COLO668 (cell line): ENCODE measurements at regions not wholly inside any gene's neighbourhood (a gene's known extent, or its start where the extent isn't known, plus 50 kb on each side); places are given as distances from the start of the nearest gene placed in this dataset.
"Not testable (repeated sequence)": the region's sequence is repeated elsewhere in the genome, so short reads cannot be mapped to it uniquely, and the experiment has no call there.

Experiments used
- DNase-seq: peaks from one replicate; lab custom pipeline; 2025; ENCODE audit not compliant: unreplicated experiment; lab: John Stamatoyannopoulos, UW

DNA sequence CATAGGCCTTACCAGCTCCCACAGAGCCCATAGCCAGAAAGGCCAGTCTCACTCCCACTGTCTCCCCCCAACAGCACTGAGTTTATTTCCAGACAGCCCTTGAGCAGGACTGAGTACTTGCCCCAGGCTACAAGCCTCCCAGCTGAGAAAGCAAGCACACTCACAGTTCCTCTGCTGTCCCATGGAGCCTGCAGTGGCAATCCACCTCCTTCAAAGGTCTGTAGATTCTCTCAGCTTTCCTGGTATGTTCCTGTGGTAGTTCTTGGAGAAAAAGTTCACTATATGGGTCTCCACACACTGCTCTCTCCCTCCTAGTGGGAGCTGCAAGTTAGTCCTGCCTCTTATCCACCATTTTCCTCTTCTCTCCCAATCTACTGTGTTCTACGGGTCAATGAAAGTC is 728.7 kb downstream of the DIAPH3 start:
- DNase-seq: no peak

DNA sequence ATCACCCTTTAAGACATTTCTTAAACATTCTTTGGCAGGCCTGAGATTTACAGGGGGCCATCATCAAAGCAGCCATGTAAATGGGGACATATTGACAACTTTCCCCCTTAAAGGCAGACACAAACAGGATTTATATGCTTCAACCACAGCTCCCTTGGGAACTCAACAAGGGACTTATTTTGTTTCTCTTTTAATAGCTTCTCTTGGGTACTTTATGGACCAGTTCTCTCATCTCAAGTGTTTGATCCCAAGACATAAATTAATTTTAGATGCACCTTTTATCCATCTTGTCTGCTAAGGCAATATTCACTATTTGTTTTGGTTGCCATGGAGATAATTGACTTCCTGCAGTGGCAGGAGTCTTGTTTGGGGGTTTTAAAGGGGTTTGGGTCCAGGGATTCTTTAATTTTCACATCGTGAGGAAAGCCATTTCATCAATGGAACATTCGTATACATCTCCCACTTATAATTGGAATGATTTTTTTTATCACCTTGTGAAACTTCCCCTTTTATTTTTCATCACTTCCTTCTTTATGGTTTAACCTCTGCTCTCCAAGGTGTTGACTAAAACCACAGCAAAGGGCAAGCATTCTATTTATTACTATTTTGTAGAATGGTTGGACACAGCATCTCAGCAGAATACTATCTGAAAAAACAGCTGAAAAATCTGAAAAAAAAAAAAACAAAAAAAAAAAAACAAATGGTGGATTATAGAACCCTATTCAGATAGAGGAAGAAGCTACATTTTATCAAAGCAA is 726.0 kb downstream of the DIAPH3 start:
- no peak for DNase-seq

DNA sequence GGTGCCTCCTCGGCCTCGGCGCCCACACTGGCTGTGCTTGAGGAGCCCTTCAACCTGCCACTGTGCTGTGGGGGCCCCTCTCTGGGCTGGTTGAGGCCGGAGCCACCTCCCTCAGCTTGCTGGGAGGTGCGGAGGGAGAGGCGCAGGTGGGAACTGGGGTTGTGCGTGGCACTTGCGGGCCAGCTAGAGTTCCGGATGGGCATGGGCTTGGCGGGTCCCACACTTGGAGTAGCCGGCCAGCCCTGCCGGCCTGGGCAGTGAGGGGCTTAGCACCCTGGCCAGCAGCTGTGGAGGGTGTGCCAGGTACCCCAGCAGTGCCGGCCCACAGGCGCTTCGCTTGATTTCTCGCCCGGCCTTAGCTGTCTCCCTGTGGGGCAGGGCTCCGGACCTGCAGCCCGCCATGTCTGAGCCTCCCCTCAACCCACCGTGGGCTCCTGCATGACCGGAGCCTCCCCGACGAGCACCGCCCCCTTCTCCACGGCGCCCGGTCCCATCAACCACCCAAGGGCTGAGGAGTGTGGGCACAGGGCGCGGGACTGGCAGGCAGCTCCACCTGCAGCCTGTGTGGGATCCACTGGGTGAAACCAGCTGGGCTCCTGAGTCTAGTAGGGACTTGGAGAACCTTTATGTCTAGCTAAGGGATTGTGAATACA is 723.8 kb downstream of the DIAPH3 start:
- no peak for DNase-seq

DNA sequence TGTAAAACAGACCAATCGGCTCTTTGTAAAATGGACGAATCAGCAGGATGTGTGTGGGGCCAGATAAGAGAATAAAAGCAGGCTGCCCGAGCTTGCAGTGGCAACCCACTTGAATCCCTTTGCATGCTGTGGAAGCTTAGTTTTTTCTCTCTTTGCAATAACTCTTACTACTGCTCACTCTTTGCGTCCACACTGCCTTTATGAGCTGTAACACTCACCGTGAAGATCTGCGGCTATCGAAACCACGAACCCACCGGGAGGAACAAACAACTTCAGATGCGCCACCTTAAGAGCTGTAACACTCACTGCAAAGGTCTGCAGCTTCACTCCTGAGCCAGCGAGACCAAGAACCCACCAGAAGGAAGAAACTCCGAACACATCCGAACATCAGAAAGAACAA is 722.7 kb downstream of the DIAPH3 start:
- DNase-seq: not testable (repeated sequence)

DNA sequence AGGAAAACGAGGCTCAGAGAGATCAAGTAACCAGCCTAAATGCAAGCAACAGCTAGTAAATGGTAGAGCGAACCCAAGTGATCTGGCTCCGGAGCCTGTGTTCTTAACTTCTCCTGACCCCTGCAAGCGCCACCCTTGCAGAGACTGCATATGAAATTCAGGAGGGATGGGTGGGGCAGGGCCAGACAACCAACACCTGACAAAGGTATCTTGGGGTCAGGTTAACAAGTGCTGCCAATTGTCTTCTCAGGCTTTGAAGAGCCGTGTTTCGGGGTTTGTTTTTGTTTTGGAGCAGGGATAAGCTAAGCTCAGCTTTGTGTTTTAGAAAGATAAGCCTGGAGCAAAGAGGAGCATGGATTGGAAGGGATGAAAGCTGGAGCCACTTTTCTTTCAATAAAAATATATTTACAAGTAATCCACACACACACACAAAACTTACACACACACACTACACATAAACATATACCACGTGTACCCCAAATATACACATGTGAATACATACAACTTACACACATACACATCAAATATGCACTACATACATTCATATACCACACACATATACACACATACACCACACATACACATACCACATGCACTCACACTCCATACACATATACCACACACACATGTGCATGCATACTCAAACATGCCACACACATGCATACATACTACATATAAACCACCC is 722.0 kb downstream of the DIAPH3 start:
- no peak for DNase-seq

DNA sequence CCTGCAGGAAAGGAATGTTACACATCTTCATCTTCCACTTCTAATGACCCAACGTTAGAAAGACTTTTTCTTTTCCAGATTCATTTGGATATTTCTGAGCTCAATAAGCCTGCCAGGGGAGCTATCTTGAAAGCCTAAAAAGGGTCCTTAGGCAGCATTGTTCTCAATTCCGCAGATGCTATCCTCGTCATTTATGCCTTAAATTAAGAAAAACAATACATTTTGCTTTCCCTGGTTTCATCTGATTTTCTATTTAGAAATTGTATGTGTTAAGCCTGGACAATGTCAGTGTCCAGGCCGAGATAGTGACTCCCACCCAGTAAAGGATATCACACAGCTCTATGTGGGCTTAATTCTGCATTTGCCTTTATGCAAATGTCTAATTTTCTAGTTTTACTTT is 721.3 kb downstream of the DIAPH3 start:
- DNase-seq: no peak

DNA sequence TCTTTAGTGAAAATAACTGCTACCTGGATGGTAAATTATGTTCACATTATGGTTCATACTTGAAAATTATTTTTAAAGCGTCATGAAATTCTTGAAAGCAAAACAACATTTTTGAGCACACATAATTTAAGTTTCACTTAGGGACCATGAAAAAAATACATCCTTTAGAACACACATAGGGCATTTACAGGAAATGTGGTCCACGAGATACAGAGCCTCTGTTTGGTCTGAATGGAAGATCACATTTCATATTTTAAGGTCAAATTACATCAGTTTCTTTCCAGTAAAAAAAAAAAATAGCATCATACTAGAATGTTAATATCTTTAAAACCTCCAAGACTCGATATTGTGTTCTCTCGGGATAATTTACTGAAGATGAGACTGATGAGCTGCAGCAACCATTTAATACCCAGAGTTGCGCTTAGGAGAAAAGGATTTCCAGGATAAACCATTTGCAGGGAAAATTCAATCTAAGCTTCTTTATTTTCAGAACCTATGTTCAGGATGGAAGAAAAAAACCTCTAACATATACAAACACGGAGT is 720.7 kb downstream of the DIAPH3 start:
- no peak for DNase-seq

DNA sequence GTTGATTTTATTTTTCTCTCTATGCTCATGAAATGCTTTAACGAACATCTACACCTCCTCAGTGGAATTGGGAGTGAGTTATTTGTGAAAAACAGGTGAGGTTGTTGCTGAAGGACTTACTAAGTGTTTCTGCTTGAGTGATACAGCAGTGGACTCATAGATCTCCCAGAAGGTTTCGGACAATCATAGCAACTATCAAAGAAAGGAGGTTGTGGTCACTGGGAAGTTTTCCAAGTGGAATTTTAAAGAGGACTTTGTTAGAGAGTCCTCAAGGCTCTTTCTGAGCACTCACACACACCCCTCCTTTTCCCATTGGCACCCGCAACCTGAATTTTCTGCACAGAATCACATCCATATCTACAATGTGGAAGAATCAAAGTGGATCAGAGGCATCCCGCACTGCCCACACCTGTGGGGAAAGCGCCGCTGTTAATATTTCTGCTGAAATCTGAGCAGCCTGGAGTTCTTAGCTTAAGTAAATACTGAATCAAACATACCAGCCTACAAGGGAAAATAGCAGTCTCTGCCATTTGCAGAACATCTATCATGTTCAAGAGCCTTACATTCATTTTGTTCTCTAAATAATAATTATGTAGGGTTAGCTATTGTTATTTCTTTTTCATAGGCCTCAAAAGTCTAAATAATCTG is 719.4 kb downstream of the DIAPH3 start:
- DNase-seq: no peak

DNA sequence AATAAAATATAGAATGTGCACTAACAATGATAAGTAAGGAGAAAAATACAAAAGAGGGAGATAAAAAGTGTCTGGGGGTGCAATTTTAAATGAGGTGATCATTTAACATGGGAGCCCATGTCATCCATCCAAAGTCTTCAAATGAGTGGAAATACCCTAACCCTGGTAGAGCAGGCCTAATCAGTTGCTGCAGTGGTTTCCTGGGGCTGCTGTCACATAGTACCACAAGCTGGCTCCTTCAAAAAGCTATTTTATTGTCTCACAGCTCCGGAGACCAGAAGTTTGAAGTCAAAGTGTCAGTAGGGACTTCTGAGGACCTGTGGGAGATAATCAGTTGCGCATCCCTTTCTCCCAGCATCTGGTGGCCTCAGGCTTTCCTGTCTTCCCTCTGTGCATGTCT is 717.9 kb downstream of the DIAPH3 start:
- no peak for DNase-seq

DNA sequence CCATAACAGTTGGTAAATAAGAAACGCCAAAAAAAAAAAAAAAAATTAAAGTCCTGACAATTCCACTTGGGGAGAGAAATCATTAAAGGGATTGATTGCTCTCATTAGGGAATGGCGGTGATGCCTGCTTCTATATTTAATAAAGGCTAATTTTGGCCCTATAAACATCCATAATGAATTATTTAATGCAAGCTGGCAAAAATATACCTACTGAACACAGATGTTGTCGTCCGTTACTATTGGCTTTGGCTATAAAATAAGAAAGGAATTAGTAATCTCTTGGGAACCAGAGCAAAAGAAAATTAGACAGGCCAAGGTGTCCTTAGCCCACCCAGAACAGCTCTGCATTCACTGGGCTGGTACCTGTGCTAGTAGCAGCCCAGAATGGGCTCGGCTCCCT is 717.3 kb downstream of the DIAPH3 start:
- no peak for DNase-seq

DNA sequence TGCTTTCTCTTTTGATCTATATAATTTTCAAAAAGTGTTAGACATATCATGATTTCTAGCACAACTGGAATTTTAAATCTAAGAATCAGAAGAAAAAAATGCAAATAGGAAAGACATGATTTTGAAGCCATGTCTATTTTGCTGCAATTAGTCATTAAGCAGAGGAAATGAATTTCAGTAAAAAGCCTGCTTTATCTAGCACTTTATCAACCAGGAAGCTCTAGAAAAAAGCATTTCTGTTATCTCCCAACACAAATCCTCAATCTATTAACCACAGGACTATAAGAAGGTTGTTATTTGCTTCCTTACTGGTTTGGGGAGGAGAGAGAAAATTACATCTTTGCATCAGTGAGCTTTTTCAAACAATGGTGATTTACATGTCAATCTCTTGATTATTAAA is 716.7 kb downstream of the DIAPH3 start:
- DNase-seq: no peak

DNA sequence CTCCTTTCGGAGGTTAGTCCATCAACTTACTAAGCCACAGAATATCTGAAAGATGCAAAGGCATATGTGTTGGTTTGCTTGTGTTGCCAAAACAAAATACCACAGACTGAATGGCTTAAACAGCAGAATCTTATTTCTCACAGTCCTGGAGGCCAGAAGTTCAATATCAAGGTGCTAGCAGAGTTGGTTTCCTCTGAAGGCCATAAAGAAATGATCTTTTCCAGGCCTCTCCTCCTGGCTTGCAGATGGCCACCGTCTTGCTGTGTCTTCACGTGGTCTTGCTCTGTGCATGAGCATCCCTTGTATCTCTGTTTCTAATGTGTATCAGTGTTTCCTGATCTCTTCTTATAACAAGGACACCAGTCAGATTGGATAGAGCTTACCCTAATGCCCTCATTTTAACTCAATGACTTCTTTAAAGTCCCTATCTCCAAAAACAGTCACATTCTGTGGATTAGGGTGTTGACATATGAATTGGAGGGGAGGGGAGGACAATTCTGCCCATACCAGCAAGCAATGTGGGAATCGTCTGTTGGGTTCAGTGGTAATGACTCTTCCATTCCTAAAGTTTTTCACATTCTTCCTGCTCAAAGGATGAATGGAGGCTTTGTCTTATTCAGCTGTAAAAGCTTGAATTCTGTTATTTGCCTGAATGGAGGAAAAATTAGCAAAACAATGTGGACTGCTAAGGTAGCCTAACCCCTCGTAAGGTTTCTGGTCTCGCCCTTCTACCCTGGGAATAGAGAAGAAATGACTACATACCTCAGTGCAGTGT is 715.7 kb downstream of the DIAPH3 start:
- no peak for DNase-seq

DNA sequence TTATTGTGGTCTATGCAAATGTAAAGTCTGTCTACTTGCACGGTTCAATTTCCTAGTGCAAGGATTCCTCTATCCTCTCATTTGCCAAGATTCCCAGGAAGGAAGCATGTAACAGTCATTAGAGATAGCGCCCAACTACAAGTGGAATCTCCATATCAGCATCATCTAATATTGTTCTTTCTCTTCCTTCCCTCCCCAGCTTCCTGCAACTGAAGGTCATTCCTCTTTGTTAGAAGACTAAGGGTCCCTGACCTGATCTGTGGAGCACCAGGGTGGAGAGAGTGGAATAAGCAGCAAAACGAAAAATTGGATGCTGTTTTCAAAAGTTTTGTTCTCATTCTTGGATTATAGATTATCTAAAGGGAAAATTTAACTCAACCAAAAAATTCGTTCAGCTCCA is 714.0 kb downstream of the DIAPH3 start:
- DNase-seq: no peak

DNA sequence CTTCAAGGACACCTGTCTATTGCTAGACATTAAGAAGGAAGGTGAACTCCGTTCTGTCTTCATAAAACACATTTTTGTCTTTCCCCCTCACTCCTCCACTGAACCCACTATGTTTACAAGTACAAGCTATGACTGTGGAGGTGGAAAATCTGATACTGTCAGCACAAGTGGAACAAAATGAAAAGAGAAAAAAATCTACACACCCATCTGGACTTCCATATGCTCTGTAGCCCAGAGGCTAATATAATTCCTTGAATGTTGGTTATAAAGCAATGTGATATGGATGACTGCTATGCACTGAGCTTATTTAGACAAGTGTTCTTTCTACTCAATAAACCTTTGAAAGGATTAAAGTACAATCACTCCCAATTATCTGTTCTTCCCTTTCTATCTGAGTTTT is 713.5 kb downstream of the DIAPH3 start:
- no peak for DNase-seq

DNA sequence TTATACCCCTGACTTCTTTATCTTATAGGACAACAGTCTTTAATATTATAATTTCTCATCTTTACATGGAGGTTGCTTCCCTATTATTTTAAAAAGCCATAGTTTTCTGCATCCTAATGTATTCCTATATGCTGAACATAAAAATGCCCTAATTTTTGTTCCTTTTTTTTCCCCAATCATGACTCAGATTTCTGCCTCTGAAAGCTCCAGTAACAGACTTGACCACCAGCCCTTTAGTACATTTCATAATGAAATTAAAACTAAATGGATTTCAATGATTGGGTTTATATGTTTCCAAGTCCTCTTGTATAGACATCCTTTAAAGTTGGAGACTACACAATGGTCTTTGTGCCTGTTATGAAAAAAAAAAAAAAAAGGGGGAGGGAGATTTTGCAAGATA is 712.5 kb downstream of the DIAPH3 start:
- DNase-seq: no peak

DNA sequence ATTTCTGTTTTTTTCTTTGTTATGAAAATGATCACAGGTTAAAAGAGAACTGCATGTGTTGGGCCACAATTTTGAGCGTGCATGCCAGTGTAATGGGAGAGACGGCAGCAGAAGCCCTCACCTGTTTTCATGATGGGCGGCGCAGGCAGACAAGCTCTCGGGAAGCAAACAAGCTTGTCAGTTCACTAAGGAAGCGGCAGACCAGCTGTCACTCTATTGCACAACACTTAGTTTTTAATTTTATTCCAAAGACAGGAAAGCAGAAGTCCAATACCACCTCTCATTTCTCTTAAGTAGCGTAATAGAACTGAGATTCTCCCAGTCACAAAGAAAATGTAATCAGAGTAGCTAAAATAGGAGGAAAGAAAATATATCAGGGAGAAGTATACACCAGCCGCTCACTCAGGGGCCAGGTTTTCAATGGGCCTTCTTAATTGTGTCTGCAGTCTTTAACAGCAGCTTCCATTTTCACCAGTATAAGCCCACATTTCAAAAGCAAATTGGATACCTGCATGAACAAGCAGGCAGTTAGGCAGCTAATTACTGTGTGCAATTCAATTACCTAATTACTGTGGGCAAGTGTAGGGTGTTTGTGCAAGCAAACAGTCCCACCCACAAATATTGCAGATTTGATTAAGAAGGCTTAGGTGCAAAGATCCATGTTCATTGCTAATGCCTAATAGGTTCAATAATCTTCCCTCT is 711.4 kb downstream of the DIAPH3 start:
- no peak for DNase-seq

DNA sequence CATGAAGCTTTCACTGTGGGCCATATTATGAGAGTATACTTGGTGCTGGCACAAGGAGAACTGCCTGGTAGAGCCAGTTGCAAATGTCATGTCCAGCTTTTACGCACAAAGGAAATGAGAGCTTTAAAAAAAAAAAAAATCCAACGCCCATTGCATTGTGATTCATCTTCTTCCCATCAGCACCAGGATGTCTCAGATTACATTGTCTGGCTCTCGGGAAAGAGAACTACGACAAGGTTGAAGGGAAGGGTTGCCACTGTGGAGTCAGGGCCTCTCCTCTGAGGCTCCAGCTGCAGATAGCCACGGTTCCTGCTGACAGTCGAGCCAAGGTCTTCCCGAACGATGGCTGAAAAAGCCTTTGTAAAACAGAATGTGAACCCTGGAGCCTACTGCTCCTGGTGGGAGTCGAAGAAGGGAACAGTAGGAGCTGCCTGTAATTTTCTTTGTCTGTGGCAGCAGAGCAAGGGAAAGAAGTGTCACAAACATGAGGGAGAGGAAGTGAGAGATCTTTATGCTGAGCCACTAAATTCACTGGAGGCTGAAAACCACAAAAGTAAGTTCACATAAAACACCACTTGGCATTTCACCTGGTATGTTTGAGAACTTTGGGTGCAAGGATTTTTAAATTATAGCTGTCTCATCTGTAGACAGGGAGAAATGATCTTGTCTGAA is 704.7 kb downstream of the DIAPH3 start:
- no peak for DNase-seq

DNA sequence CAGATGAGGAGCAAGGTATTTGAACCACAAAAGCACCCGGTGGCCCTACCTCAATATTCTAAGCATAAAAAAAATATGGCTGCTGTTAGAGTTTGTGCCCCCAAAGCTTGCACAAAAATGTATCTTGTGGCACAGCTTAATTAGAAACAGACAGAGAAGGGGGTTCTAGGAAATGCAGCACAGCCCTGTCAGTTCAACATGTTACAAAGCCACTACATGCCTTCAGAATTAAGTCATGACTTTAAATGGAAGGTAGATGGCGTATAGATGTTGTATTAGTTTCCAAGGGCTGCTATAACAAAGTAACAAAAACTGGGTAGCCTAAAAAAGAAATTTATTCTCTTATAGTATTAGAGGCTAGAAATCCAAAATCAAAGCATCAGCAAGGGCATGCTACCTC is 703.8 kb downstream of the DIAPH3 start:
- no peak for DNase-seq

DNA sequence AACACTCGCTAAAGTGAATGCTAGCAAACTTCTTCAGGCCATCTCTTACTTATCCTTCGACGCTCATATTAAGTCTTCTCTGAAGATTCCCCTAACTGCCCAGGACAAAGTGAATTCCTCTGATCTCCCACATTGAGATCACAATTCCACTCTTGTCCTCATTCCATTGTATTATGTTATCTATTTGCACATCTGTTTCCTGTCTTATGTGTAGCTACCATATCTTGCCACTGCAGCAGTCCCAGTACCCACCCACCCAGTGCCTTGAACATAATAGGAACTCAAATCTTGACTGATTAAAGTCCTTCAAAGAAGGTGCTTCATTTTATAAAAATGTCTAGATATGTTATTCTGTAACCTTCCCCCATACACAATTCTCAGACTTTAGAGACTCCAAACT is 702.3 kb downstream of the DIAPH3 start:
- DNase-seq: no peak

DNA sequence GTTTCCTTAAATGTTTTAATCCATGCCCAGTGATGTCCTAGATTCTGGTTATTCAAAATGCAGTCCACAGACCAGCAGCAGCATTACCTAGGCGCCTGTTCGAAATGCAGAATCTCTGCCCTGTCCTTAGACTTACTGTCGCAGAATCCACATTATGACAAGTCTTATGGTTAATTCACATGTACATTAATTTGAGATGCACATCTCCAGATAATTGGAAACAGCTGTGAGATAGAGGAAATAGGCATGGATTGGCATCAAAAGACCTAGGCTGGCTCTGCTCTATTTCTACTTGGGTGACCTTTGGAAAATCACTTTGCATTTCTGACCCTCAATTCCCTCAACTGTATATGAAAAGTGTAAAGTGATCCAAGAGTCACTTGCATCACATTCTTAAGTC is 700.7 kb downstream of the DIAPH3 start:
- DNase-seq: no peak
